WERI-Rb-1 (cell line): ENCODE measurements at regions not wholly inside any gene's neighbourhood (a gene's known extent, or its start where the extent isn't known, plus 50 kb on each side); places are given as distances from the start of the nearest gene placed in this dataset.

Source experiments
- DNase-seq: peaks from one replicate; pipeline ENCODE4 v3.0.0-alpha.2; 2020
- H3K27ac ChIP-seq: fragments of 250-450 bp; sonication (Bioruptor Pico); 2 replicates; pipeline ENCODE4 v1.5.1; 2020; ENCODE audit warnings: mild to moderate bottlenecking, moderate library complexity
- H3K27me3 ChIP-seq: fragments of 250-450 bp; sonication (Bioruptor Pico); 2 replicates; pipeline ENCODE4 v1.5.1; 2021; ENCODE audit warnings: mild to moderate bottlenecking, low read depth, moderate library complexity; ENCODE audit not compliant: insufficient read depth, severe bottlenecking
- H3K36me3 ChIP-seq: fragments of 250-450 bp; sonication (Bioruptor Pico); 2 replicates; pipeline ENCODE4 v1.5.1; 2020; ENCODE audit warnings: mild to moderate bottlenecking, moderate library complexity
- H3K4me3 ChIP-seq: 2 replicates; pipeline ENCODE4 v1.5.1; 2011; ENCODE audit warnings: low read depth, mild to moderate bottlenecking, control low read depth, low read length
- H3K9me3 ChIP-seq: fragments of 250-450 bp; sonication (Bioruptor Pico); 2 replicates; pipeline ENCODE4 v1.5.1; 2021; ENCODE audit warnings: mild to moderate bottlenecking, moderate library complexity; ENCODE audit not compliant: severe bottlenecking
- CTCF ChIP-seq: IDR thresholded peaks from 2 replicates; pipeline ENCODE4 v1.5.1; 2011; ENCODE audit warnings: low read depth, mild to moderate bottlenecking, control low read depth, inconsistent platforms, low read length

GRCh38 chr12:91901381-91902074 lies 244.1 kb downstream of the BTG1 start:
- H3K9me3 ChIP-seq: peaks cover 10% of the 10 kb centered on the region
- no peak for DNase-seq
- no peaks in the 10 kb centered on the region for H3K27me3 ChIP-seq
- H3K4me3 ChIP-seq: no peak overlapping the region
- no peak overlapping the region for H3K27ac ChIP-seq
- H3K36me3 ChIP-seq: no peaks in the 10 kb centered on the region
- no peak for TF ChIP-seq CTCF

- Histone ChIP-seq H3K9me3 (peaks cover 10% of the 10 kb centered on the region), H3K36me3 (no peaks in the 10 kb centered on the region), H3K4me3 (no peak overlapping the region), H3K27me3 (no peaks in the 10 kb centered on the region), H3K27ac (no peak overlapping the region)
- TF ChIP-seq CTCF: no peak
- DNase-seq: no peak
Observed at GRCh38 chr12:91900971-91901370, 244.7 kb downstream of the BTG1 start.

- peaks cover 8% of the 10 kb centered on the region for H3K9me3 ChIP-seq
- H3K27me3 ChIP-seq: no peaks in the 10 kb centered on the region
- DNase-seq: no peak
- no peaks in the 10 kb centered on the region for H3K36me3 ChIP-seq
- H3K4me3 ChIP-seq: no peak overlapping the region
- no peak overlapping the region for H3K27ac ChIP-seq
- TF ChIP-seq CTCF: no peak
Observed at GRCh38 chr12:91899056-91899455, 246.6 kb downstream of the BTG1 start.

GRCh38 chr12:91897025-91897515 lies 248.6 kb downstream of the BTG1 start:
- no peak overlapping the region for H3K27ac ChIP-seq

GRCh38 chr12:91896286-91897024 lies 249.2 kb downstream of the BTG1 start:
- no peak for TF ChIP-seq CTCF
- no peak for DNase-seq
- Histone ChIP-seq H3K27me3 (no peaks in the 10 kb centered on the region), H3K9me3 (no peaks in the 10 kb centered on the region), H3K36me3 (no peaks in the 10 kb centered on the region), H3K27ac (no peak overlapping the region), H3K4me3 (no peak overlapping the region)

More at GRCh38 chr12:91897025-91897515, 248.6 kb downstream of the BTG1 start:
- no peaks in the 10 kb centered on the region for H3K36me3 ChIP-seq
- no peaks in the 10 kb centered on the region for H3K27me3 ChIP-seq
- no peaks in the 10 kb centered on the region for H3K9me3 ChIP-seq
- TF ChIP-seq CTCF: no peak
- H3K4me3 ChIP-seq: no peak overlapping the region
- DNase-seq: no peak
